Retinal pigment epithelial cell (primary cell): ENCODE measurements at regions not wholly inside any gene's neighbourhood (a gene's known extent, or its start where the extent isn't known, plus 50 kb on each side); places are given as distances from the start of the nearest gene placed in this dataset.

Source experiments
- DNase-seq: peaks from one replicate; pipeline ENCODE4 v3.0.0-alpha.2; 2010; ENCODE audit warnings: low read depth
- H3K4me3 ChIP-seq: 2 replicates; pipeline ENCODE4 v1.5.1; 2011; ENCODE audit warnings: mild to moderate bottlenecking, low read length, control low read depth, moderate library complexity
- TF ChIP-seq, protein P1 (sequence below): conservative IDR thresholded peaks from 2 replicates; pipeline ENCODE4 v1.5.1; 2011; ENCODE audit warnings: low read depth, low read length, control low read depth, inconsistent platforms

- DNase-seq: no peak
- TF ChIP-seq, protein P1, sequence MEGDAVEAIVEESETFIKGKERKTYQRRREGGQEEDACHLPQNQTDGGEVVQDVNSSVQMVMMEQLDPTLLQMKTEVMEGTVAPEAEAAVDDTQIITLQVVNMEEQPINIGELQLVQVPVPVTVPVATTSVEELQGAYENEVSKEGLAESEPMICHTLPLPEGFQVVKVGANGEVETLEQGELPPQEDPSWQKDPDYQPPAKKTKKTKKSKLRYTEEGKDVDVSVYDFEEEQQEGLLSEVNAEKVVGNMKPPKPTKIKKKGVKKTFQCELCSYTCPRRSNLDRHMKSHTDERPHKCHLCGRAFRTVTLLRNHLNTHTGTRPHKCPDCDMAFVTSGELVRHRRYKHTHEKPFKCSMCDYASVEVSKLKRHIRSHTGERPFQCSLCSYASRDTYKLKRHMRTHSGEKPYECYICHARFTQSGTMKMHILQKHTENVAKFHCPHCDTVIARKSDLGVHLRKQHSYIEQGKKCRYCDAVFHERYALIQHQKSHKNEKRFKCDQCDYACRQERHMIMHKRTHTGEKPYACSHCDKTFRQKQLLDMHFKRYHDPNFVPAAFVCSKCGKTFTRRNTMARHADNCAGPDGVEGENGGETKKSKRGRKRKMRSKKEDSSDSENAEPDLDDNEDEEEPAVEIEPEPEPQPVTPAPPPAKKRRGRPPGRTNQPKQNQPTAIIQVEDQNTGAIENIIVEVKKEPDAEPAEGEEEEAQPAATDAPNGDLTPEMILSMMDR: no peak
Measured at GRCh38 chr10:58995058-58995596, 181.3 kb upstream of the PHYHIPL start.

DNA sequence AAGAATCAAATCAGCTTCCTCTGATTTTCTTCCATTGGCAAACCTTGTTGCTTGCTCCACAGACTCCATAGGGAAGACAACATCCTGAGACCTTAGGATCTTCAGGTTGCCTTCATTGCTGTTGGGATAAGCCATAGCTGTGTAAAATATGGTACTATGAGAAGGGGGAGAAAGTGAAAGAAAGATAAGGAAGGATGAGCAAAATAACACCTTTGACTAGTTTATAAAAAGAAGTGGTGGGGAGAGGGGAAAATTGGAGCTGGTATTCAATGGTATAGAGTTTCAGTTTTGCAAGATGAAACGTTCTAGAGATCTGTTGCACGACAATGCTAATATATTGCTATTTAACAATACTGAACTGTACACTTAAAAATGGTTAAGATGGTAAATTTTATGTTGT, 180.4 kb upstream of the PHYHIPL start:
- no peak for DNase-seq
- H3K4me3 ChIP-seq: no peak overlapping the region
- TF ChIP-seq, protein P1: no peak

More at GRCh38 chr10:58995058-58995596, 181.3 kb upstream of the PHYHIPL start:
- H3K4me3 ChIP-seq: no peak overlapping the region

DNA sequence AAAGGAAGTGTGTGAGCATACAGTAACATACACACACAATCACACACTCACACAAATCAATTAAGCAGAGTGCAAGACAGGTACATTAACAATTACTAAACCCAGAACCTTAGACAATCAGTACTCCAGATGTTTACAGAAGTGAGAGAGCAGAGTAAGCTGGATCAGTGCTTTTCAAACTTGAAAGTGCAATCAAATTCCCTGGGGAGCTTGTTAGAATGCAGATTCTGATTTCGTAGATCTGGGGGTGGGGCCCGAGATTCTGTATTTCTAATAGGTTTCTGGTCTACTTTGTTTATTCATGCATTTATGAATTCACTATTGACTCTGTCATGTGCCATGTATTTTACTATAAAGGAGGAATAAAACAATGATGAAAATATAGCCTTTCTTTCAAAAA, 179.6 kb upstream of the PHYHIPL start:
- TF ChIP-seq, protein P1: no peak
- DNase-seq: no peak
- H3K4me3 ChIP-seq: no peak overlapping the region

DNA sequence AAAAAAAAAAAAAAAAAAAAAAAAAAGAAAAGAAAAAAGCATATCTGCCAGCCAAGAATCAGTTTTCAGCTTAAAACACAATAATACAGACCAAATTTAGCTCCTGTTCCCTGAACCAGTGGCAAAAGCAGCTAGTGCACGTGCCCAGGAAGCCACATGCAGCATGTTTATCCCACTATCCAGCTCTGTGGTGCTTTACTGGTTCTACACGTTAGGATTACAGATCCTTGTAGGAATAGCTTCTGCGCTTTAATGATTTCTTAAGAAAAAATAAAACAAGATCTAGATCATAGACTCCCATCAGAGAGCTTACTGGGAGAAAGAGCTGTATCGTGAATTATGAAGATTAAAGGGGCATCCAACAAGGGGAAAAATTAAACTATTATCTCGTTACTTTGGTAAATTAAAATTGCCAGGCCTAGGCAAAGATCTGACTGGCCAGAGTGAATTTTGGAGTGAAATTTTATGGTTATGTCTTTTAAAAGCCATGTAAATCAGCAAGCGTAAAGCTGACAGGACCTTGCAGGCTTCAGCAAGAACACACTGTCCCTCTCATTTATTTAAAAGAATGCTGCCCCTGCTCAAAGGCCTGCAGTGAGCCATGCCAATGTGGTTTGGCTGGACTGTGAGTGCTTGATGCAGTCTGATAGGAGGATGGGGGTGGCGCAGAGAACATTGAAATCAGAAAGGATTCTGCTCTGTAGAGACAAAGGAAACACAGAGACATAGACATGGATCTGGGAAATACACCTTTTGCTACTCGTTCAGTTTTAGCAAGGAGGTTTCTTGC, 177.3 kb upstream of the PHYHIPL start:
- H3K4me3 ChIP-seq: no peak overlapping the region
- TF ChIP-seq, protein P1: no peak
- no peak for DNase-seq

DNA sequence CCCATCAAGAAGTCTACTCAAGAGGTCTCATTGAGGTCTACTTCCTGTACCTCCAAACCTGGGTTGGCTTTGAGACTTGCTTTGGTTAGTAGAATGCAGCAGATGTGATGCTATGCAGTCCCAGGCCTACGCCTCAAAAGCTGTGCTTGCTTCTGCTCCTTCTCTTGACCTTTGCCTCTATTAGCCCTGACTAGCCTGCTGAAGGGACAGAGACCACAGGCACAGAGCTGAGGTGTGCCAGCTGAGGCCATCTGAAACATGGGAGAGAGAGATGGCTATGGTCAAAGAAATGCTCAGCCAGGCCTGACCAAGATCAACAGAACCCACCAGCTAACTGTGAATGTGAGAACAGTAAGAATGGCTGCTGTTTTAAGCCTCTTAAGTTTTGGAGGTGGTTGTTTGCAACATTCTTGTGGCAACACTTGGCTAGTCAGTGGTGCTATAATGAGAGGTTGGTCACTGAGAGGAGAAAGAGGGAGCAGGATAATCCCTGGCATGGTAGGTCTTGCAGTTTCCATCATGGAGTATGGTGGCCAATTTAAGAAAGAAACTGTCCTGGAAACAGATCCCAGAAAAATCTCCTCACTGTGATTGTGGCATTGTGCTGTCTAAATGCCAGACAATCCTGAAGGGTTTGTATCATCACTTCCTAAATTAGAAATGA, 176.1 kb upstream of the PHYHIPL start:
- TF ChIP-seq, protein P1: no peak
- no peak overlapping the region for H3K4me3 ChIP-seq

GRCh38 chr10:59002011-59002410, 174.4 kb upstream of the PHYHIPL start:
- DNase-seq: no peak
- TF ChIP-seq, protein P1: no peak
- H3K4me3 ChIP-seq: no peak overlapping the region

More for the DNA sequence above, 176.1 kb upstream of the PHYHIPL start:
- DNase-seq: no peak
